DMS 273 treated with DMSO at 0.1 percent for 48 hours (cell line): ENCODE measurements at regions not wholly inside any gene's neighbourhood (a gene's known extent, or its start where the extent isn't known, plus 50 kb on each side); places are given as distances from the start of the nearest gene placed in this dataset.

Experiments
- DNase-seq: peaks from one replicate; lab custom pipeline; 2025; lab: John Stamatoyannopoulos, UW

DNA sequence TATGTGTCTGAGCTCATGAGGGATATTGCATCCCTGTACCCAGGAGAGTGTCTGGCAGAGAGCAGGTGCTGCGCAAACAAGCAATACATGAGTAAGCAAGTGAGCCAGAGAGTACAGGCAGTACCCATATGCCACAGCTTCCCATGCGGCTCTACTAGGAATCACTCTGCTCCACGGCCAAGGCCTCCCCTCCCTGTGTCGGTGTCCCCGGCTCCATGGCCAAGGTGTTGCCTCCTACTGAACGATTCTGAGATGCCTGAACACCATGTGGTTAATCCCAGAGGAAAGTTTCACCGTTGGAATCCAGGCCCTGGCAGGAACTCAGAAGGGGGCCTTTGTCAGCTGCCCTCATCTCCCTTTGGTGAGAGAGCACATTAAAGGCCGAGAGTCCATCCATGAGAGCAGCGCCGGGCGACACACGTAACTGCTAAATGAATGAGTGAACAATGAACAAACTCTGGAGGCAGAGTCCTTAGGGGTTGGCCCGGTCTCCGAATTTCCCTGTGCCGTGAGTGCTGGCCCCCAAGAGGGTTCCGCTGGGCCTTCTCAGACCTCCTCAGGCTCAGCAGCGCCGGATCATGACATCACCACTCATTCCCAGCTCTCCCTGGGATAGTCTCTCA is 136.0 kb upstream of the FAM20C start:
- DNase-seq, result no peak

- DNase-seq, result no peak
Observed at GRCh38 chr7:57071-57470, 135.3 kb upstream of the FAM20C start.

GRCh38 chr7:57482-58255 is 134.7 kb upstream of the FAM20C start:
- DNase-seq, result no peak

DNA sequence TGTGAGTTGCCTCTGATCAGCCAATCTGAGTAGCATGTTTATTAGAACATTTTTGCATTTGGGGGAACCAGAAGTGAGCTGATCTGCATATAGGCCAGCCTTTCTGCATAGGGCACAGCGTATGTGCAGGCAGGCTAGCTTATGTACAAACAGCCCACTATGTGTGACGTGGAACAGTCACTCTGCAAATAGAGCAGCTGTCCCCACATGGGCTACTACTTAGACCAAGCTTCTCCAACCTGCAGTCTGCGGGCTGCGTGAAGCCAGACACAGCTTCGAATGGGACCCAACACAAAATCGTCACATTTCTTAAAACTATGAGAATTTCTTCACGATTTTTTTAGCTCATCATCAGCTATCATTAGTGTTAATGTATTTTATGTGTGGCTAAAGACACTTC is 134.1 kb upstream of the FAM20C start:
- DNase-seq, result no peak

DNA sequence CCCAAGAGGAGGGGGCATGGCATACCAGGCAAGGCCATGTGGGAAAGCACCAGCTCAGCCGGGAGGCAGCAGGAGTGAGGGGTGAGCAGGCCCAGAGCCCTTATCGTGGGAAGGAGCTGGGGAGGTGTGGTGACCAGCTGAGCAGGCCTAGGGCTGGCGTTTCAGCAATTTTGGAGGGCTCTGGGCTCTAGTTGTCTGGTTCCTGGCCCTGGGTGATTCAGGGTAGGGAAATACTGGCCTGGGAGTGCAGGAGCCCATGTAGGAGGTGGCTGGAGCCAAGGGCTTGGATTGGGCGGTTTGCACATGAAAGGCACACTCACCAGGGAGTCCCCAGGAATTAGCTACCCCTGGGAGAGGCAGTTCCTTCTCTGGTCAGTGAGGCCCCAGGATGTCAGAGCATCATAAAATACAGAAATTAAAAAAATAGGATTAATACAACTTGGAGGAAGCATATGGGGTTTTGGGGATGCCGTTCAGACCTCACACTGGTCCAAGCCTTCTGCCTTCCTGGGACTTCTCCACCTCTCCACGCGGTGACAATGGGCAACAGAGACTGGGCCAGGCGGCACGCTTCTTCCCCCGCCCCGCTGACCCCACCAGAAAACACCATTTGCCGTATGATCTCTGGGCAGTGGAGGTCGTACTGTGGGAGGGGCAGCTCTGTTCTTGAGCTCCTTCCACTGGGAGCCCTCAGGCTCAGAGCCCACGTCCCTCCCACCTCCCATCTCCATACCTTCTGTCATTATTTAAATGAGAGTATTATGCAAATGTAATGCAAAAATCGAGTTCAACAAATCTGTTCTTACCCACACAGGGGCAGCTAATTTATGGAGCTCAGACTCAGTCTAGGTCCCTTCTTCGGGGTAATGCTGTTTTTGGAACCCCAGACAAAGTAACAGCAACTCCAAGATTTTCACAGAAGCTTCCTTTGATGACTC is 133.0 kb upstream of the FAM20C start:
- no peak for DNase-seq

DNA sequence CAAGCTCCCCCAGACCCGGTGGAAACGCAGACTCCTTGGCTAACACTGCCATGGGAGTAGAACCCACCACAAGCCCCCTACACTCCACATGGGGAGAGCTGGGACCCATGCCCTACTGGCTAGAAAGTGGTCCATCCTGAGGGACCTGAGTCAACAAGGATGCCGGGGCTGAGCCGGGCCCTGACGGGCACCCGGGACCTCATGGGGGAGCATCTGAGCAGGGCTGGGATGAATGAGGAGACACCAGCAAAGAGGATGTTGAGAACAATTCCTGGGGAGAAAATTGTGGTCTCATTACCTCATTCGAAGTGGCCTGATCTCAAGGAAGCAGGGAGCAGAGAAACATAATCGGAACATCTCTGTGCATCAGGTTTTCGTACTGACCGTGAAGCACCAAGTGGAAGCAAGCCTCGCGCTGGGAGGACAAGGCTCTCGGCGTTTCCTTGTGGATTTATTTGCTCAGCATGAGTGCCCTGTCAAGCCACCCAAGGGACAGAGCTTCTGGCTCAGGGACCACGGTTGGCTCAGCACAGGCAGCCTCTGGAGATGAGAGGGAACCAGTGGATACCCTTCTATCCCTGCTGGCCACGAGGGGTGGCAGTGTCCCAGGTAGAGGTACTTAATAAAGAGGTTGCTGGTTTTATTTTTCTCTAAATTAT is 132.2 kb upstream of the FAM20C start:
- no peak for DNase-seq

DNA sequence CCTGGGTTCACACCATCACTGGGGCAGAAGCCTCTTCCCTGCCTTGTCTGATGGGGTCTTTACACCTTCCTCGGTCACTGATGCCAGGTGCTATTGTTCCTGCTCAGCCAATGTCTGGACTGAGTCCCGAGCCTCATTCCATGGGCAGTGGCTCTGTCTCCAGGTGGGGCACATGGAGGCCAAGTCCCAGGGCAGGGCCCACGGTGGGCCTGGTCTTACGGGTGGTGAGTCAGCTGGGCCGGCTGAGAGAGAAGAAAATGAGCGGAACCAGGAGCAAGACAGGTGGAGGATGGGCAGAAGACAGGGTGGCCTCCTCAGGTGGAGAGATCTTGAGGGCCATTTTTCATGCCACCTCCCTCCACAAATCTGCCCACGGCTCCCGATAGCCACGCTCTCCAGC is 131.7 kb upstream of the FAM20C start:
- no peak for DNase-seq

- no peak for DNase-seq
Observed at GRCh38 chr7:61111-61510, 131.3 kb upstream of the FAM20C start.

DNA sequence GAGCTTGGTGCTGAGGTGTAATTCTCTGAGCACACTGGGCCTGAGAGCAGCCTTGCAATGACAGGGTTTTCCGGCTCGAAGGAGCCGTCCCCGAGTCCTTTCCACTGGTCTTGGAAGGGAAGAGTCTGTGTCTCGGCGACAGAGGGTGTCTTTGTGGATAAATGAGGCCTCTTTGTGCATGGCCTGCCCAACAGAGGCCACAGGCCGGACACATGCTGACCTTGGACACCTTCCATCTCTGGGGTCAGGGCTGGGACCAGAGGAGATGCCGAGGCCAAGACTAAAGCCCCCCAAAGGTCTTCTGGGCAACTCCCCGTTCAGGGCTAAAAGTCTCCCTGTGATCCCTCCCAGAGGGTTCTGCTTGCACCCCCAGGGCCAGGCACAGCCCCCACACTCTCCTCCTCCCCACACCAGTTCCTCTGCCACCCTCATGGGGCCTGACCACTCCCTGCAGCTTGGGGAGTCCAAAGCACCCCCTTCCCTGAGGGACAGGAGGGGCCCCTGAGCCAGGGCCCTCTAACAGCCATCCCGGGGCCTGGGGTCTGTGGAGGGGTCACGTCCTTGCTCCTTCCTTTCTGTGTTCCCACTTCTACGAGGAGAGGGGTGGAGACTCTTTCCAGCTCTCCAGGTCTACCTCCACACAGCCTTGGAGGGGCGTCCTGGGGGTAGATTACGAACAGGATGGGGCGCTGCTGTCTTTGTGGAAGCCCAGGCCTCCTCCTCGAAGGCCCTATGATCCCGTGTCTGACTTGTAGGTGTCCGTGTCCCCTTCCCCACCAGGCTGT is 130.6 kb upstream of the FAM20C start:
- DNase-seq, result no peak

DNA sequence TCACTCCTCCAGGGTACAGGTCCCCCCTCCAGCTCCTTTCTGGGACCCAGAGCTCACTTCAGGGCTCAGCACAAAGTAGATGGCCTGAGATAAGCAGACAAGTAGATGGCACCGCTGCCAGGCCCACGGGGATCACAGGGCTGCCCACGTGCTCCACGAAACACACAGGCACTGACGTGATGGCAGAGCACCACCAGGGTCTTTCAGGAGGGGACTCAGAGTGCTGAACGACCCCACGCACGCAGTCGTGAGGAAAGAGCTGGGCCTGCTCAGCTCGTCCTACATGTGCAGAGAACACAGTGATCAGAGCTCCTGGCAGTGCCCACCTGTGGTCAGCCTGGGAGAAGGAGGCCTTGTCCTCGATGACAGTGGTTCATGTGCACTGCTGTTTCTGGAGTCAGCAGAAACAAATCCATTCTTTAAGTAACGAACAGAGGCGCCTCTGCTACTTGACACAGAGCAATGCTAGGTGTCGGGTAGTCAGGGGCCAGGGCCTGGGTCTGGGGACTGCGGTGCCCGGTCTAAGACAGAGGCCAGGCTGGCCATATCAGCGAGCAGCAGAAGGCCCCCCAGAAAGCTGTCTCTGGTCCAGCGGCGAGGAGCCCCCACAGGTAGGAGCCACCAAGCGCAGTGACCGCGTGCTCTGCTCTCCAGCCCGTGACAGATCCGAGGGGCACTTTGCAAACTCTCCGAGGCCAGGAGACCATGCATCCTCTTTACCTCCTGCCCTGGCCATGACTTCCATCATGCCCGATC is 129.8 kb upstream of the FAM20C start:
- no peak for DNase-seq

GRCh38 chr7:63117-63480 is 129.3 kb upstream of the FAM20C start:
- DNase-seq, result no peak

- DNase-seq, result no peak
Observed at GRCh38 chr7:63521-64021, 128.8 kb upstream of the FAM20C start.

DNA sequence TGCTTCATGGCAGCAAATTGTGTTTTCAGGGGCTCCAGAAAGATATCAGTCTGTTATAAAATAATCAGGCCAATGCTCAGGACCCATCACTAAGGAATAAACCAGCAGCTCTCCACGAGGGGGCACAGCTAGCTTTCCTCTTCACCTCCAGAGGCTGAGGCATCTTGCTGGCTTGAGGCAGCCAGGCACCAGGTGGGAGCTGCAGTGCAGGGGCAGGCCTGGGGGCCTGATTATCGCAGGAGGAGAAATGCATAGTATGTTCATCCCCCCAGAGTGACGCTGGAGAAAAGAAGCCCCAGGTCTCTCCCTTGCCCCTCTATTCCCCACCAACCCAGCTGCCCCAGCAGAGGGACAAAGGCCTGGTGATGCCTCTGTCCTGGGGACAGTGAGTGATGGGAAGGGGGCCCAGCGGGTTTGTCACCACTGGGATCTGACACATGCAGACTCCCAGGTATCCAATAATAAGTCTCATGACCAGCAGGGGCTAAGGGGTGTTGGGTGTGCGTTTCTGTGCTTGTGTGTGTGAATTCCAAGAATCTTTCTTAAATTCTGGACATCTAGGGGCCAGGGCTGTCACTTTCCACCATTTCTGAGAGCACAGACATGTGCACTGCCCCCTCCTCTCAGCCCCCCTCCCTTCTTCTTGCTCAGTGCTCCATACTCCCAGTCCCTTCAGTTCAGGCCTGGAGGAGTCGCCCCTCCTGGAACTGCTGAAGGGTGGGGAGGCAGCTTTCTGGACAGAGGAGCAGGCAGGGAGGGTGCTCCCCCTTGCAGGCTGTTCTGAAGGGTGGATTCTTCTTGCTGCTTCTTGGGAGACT is 128.1 kb upstream of the FAM20C start:
- peak; percentile 30 for DNase-seq

- DNase-seq, result no peak
Observed at GRCh38 chr7:64916-65341, 127.4 kb upstream of the FAM20C start.

- DNase-seq, result peak; percentile 28
Observed at GRCh38 chr7:65554-65953, 126.8 kb upstream of the FAM20C start.

DNA sequence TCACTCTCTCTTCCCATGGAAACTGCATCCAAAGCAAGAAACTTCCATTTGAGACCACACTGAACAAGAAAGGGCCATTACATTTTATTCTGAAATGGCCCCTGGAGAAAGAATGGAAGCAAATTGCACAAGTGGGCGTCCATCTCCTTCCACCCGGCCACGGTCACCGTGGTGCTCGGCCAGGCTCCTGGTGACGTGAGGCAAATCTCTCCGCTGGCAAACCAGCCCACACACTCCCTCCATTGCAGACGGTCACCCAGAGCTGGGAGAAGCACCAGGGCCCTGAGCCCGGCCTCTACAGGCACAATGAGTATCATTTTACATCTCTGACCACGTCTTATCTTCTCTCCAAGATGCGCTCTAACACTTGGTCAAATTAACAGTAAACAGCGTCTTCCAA is 126.1 kb upstream of the FAM20C start:
- no peak for DNase-seq

GRCh38 chr7:66741-67140 is 125.6 kb upstream of the FAM20C start:
- DNase-seq, result no peak

- DNase-seq, result no peak
Observed at GRCh38 chr7:67661-68395, 124.5 kb upstream of the FAM20C start.

DNA sequence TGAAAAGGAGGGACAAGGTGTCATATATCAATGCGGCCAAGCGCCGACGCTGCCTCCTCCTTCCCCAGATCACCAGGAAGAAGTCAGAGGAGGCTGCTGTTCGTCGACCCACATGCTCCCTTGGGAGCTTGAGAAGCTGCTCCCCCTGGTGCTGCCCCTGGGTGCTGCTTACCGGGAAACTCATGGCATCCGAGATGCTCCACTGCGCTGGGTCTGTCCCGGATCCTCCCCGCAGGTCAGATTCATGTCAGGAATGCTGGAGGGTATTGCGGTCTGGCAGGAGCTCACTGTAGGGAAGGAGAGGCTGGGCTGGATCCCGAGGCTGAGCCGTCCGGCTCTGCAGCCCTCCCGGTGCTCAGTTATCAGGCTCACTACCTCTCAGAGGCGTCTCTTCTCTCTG is 123.7 kb upstream of the FAM20C start:
- DNase-seq, result no peak
